GOT3 (cell line): ENCODE measurements at regions not wholly inside any gene's neighbourhood (a gene's known extent, or its start where the extent isn't known, plus 50 kb on each side); places are given as distances from the start of the nearest gene placed in this dataset.

ENCODE experiments used
- DNase-seq: peaks from one replicate; lab custom pipeline; 2025; ENCODE audit warnings: mixed read lengths; lab: John Stamatoyannopoulos, UW

DNA sequence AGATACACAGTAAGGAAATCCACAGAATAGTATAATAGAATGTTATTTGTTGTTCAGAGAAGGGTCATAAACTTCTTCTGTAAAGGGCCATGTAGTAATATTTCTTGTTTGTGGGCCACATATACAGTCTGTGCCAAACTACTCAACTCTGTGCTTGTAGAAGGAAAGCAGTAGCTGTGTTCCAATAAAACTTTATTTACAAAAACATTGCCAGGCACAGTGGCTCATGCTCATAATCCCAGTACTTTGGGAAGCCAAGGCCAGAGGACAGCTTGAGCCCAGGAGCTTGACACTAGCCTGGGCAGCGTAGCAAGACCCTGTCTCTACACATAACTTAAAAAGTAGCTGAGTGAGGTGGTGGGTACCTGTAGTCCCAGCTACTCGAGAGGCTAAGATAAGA, 612.8 kb upstream of the PSMD7 start:
- DNase-seq: no peak

DNA sequence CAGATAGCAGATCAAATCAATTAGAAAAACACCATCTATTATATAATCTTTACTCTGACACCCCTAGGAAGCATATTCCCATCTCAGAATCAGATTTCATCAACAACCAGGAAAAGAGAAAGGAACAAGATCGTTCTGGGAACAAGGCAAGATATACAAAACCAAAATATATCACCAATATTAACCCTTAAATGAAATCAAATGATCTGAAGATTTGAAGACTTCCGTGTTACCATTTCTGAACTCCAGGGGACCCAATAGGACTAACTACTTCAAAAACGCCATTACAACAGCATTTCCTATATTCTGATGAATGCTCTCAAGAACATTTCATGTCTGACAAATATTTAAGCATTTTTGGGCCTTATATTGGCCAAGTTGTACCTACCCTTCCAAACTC, 624.2 kb upstream of the ZFHX3 start:
- DNase-seq: no peak

DNA sequence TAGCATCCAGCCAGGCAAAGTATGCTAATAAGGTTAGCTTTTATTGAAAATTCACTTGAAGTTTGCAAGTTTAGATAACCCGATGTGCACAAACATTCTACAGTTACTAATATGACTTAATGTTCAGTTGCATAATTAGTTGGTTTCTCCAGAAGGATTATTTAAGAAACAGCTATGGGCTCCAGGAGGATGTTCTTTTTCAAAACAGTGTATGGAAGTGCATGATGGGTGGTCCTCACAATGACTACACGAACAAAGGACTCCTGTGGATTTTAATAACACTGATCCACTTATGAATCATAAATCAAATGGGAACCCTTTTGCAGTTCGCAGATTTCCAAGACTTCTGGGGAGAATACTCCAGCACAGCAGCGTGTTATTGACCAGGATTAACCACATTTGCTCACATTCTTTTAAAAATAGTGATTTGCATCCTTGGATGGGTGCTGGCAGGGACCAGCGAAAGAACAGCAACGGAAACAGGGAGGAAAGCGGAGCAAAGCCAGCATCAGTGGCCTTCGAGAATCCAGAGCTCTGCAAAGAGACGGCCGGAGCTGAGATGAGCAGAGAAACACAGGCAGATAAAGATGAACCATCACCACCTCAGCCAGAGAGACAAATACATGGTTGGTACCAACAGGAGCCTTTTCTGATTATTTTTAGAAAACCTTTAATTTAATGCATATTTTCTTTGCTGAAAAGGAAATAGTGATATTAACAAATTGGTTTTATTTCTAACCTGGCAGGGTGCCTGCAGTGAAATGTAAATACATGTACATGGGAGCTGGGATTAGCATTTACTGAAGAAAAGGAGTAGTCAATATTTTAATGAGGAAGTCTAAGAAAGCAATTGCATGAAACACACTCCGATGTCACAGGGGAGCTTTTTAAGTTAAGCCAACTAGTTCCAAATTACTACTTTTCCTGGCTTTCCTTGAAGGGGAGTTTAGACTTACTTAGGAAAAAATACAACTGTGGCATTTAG, 623.2 kb upstream of the ZFHX3 start:
- no peak for DNase-seq

DNA sequence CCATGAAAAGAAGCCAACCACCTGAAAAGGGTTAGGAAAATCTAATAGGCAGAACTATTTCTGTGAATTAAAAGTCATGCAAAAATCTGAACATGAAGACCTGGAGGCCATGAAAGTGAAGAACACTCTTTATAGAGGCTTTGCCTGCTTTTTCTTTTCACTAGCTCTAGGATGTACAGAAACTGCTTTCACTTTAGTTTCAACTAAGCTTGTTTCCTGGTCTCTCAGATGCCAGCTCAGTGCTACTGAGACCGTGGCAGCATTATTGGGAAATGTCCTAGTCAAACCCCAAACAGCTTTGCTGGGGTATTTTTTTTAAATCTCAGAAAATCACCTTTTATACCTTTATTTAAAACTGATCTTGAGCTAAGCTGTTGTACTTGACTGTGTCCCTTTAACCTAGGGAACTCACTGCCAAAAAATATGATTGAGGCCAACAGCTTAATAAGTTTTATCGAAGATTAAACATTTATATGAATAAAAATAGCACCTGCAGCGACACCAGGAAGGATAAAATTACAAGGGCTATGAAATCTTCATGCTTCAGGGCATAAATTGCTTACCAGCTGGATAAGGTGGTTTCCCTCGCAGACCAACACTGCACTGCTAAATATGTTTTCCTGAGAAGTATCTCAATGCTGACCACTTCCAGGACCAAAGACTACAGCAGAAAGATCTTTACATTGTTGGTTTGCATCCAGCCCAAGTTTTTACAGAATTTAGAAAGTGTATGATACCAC, 621.8 kb upstream of the ZFHX3 start:
- DNase-seq: no peak

DNA sequence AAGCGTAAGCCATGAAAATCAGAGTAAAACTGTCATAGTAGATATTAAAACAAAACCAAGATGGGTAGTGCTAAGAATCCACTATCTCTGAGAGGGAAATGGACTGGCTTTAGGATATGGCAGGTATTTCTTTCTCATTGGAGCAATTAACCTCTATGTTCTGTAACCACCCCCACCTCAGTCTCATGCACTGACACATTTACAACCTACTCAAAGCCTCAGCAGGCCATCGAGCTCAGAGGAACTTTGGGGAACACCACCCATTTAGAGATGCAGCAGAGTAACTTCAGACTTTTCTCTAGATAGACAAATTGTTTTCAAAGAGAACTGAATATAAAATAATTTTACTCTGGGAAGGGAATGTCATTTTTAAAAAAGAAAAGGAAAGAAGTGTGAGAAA, 615.8 kb upstream of the ZFHX3 start:
- DNase-seq: no peak

DNA sequence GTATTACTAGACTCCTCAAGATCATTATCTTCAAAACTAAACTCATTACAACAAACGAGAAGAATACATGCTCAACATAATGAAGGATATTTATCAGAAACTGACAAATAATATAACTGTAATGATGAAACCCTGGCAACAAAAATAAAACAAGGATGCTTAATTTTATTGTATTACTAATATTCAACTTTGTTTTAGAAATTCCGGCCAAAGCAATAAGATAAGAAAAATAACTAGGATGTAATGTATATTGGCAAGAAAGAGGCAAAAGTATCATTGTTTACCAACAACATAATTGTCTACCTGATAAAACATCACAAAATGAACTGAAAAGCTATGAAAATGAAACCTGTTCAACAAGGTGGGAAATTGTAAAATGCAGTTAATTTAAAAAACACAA, 588.3 kb upstream of the ZFHX3 start:
- no peak for DNase-seq

DNA sequence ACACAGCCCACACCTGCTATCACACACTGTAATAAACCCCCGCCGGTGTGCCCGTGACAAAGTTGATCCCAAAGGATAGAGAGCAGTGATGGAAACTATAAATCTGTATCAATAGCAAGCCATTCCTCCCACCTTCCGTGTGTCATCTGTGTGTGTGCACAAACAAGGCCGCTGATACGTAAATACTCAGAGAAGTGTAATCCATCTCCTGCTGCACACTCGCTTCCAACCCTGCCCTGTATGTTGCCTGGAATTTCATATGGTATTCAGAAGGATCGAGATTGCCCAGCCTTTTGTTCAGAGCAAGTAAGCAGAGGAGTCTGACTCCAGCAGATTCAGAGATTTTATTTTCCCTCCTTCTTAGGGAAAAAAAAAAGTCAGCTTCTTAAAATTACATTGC, 581.1 kb upstream of the ZFHX3 start:
- DNase-seq: no peak

DNA sequence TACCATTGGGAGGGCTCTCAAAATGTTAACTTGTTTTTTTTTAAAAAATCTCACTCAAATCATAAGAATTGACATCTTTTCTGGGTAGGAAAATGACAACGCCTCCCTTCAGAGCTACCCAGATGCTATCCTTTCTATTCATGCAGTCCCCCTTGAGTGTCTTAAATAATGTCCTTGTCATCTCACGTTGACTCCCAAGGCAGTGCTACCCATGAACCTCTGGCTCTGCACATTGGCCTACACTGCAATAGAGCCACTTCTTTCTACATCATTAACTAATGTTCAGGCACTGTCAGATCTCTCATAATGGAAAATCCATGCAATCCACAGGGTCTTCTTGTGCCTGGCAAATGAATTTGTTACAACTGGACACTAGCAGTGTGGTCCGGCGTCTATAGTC, 569.8 kb upstream of the ZFHX3 start:
- DNase-seq: no peak

DNA sequence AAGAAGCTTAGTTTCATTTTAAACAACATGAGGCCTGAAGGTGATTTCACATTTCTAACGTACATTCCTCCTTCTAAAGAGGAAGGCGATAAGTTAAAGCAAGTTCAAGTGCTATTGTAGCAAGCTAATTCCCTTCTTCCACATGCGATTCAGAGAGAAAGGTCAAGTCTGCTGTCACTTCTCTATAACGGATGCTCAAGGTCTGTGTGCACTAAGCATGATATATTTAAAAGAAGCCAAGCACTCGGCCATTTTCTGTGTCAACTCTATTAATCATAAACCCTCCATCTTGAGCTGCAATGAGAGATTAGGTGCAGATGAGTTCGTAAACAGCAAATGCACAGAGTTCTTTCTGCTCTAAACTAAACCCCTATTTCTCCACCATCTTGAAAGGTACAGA, 568.8 kb upstream of the ZFHX3 start:
- DNase-seq: no peak

DNA sequence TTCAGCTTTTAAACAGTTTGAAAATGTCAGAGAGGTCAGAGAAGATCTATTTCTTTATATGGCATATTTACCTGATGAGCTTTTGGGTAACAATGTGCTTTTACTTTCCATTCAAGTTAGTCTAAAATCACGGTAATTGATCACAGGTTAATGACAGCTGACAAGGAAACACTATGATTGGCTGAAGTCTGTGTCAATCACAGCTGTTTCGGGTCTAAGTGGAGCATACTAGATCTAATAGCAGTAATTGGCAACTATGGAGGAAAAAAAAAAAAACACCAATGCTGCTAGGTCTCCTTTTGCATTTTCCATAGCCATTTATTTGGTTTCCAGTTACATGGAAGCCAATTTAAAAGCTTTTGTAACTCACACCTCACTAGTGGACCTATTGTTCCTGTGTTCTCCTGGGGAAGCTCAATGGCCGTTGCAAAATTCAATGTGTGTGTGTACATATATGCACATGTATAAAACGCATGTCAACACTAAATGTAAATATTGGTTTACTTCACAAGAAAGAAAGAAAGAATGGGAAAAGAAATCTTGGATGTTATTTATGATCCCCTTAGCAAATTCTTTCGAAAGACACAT, 568.3 kb upstream of the ZFHX3 start:
- DNase-seq: no peak

DNA sequence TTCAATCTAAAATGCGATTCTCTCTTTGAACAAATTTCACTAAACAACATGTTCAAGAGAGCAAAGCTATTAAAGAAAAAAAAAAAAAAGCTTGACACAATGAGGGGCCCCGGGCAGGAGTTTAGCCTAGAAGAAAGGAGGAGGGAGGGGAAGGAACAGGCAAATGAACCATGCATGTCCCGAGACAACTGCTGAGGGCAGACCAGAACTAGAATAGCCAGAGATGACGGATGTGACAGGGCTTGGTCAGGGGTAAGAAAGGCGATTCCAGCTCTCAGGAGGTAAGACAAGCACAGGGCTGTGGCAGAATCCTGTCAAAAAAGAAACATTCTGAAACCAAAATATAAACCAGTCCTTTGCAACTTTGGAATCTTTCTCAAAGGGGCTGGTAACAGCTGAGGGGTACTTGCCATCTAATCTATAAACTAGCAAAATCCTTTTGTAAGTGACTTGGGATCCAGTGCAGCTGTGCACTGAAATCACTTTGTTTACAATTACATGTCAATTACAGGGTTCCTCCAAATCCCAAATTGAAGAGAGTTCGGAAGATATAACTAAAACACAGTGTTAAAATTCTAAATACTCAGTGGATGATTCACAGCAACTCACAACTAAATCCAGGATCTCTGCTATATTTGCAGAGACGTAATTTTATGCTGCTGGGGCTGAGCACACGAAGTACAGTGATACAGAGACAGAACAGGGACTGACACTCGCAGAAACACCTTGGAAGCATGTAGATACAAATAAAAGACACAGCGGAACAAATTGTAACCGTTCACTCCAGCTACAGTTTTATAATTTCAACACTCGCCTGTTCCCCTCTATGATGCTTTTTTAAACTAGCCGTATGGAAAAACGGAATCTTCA, 567.4 kb upstream of the ZFHX3 start:
- DNase-seq: no peak

DNA sequence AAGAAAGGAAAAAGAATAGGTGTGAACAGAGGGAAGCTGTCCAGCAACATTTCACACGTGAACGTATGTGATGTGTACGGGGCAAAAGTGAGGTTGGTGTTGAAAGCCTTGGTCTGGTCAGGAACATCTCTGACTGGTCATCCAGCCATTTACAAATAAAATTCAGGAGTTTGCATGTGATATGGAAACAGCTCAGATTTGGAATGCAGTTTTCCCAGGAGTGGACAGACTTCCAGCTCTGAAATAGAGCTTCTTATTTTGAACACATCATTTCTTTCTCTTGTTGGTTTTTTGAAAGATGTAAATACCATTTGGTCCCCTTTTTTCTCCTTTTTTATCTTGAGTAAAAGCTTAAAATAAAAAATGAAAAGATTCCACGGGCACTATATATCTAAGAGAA, 566.2 kb upstream of the ZFHX3 start:
- DNase-seq: no peak

DNA sequence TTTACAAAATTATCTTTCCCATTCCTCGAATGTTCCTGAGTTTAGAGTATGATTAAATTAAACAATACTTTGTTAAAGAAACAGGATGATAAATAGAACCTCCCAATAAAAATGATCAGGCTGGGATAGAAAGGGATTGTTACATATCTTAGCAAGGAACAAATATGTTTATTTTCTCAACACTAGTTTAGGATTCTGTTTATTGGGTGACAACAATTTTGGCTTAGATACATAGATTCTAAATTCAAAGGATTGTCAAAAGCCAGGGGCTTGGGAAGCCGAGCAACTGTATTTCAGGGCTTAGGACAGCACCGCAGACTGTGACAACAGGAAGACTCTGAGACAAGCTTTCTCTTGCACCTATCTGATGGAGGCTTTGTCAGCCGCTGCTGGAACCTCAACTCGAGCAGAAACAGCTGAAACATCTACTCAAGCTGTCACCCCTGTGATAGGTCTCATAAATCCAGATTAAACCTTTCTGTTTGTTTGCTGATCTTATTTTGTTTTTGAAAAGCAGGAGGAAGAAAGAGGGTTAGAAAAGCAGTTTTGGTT, 562.8 kb upstream of the ZFHX3 start:
- DNase-seq: no peak

DNA sequence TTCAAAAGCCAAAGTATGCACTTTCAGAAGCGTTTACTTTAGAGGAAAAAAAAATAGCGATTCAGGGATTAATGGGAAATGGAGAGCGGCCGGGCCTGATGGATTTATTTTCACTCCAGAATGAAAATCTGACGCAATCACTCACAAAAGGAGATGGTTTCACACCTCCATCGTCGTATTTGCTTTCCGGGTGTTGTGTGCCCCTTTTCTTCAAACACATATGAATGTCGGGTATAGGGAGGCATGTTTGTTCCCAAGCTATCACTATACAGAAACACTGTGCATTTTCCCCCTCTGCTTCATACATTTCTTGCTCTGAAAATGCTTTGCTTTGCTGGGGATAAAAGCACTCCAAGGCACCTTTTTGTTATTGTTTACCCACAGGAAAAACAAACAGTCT, 562.2 kb upstream of the ZFHX3 start:
- no peak for DNase-seq

DNA sequence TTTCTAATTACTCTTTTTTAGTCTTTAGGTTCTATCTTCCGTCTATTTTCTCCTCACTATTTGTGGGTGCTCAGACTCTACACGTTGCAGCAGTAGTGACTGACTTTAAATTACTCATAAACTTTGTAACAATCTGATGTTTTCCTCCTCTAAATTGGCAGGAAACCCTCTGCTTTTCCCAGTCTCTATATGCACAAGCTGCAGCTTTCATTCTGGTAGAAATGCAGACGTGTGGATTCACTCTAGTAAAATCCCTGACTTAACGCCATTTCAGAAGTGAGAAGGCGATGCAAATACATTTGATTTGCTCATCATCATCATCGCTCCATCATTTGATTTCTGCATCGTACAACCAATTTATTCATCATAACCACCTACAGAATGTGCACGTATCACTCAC, 561.0 kb upstream of the ZFHX3 start:
- no peak for DNase-seq

DNA sequence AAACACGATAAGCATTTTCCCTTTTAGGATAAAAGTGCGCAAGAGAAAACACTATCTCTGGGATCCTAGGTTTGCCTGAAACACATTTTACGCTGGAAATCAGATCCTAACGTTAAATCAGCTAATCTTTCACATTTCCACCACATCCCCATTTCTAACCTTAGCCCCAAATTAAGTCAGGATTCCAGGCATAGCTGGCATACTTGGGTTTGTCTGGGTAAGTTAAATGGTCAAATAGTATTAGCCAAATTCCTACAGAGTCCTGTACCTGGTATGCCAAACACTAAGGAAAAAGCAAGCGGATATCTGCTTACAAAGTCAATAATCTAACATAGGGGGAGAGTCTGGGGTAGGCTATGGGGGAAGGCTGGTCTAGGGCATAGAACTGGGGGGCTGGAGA, 557.4 kb upstream of the ZFHX3 start:
- no peak for DNase-seq

DNA sequence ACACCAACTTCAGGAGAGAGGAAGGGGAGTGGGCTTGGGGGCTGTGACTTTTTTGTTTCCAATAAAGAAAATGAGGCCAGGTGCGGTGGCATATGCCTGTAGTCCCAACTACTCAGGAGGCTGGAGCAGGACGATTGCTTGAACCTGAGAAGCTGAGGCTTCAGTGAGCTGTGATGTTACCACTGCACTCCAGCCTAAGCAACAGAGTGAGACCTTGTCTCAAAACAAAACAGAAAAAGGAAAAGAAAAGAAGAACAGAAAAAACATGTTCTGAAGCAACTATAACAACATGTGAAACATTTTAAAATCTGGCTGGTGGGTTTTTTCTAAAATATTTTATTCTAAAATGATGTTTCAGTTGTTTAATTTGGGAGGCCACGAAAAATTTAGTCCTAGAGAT, 554.0 kb upstream of the ZFHX3 start:
- no peak for DNase-seq

DNA sequence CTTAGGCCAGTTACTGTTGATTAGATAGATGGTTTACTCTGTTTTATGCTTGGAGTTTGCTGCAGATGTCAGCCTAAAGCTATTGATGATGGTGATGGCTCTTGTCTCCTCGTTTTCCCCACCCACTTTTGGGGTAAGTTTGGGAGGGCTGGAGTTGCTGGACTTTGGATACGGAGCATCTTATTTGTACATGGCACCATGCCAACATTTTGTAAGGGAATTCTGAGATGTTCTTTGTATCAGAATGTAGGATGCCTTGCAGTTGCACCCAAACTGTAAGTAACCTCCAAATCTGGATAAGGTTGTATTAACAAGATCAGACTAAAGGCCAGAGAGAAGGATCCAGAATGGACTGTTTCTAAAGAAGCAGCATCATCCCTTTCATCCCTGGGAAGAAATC, 551.9 kb upstream of the ZFHX3 start:
- no peak for DNase-seq

DNA sequence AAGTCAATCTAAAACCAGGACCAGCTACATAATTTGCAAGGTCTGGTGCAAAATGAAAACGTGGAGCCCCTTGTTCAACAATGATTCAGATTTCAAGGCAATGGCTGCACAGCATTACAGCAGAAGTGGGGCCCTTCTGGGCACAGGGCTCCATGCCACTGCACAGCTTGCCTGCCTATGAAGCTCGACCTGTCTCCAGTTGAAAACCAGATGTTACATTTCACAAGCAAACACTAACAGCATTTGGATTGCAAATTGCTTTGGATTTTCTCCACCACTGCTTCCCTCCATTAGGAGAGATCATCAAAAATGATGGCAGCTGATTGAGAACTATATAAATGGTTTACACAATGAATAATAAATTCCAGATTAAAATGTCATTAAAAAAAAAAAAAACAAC, 551.4 kb upstream of the ZFHX3 start:
- DNase-seq: no peak

DNA sequence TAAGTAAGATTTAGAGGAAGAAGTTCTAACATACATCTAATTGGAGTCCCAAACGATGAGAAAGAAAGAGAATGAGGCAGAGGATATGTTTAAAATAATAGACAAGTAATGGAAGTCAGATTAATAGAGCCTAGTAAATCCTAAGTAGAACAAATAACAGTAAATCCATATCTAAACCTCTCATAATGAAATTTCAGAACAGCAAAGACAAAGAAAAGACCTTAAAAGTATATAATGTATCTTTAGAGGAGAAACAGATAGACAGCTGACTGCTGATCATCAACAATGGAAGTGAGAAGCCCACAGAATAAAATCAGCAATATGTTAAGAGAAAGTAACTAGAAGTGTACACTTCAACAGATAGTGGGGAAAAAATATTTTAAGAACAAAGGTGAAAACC, 536.2 kb upstream of the ZFHX3 start:
- DNase-seq: no peak

DNA sequence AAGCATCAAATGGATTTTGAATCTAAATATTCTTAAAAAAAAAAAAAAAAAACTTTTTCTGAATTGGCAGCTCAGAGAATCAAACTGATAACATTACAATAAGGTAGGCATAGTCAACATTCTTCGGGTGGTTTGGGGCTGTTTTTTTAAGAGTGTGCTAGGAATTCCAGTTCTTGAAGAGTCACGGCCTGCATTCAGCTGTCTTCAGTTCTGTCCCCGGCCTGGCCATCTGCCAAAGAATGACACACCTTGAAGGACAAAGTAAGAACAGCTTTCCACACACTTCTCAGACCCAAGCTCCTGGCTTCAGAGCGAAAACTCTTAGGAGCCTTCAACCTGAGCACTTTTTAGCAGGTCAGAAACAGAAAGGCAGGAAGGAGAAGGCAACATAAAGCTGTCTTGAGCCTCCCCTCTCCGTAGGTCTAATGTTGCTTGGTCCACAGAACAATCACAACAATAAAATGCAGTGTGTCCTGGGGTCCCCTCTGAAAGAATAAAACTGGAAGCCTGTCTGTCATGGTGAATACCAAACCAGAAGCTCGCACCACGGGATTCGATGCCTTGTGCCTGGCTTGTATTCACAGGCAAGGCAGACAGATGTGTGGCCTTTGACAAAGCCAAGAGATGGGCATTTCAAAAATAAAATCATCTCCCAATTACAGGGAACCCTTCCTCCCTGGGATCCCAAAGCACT, 524.4 kb upstream of the ZFHX3 start:
- DNase-seq: no peak
